ENCODE measurements at regions not wholly inside any gene's neighbourhood (a gene's known extent, or its start where the extent isn't known, plus 50 kb on each side); places are given as distances from the start of the nearest gene placed in this dataset.
"Not testable (repeated sequence)": the region's sequence is repeated elsewhere in the genome, so short reads cannot be mapped to it uniquely, and the experiment has no call there.

DNA sequence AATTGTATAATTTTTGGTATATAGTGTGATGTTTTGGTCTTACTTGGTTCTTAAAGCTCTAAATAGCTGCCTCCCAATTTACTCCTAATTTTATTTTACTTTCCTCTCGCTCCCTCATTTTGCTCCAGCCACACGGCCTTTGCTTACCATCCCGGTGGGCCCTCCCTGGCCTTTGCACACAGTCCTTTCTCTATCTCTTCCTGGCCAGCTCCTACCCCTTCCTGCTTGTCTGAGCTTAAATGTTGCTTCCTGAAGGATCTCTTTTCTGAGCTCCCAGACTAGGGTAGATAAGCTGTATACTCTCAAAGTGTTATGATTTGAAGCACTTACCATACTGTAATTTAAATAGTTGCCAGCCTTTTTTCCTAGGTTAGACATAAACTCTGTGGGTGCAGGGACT, 121.7 kb downstream of the UTRN start:
- no peaks in the 10 kb centered on the region for H3K9me3 ChIP-seq (ENCODE audit: control insufficient read depth, insufficient read depth, low read length)
- no peak for DNase-seq (ENCODE audit: low read depth in 4 of 6, low spot score in 6 of 6)
- no peaks in the 10 kb centered on the region for H3K27me3 ChIP-seq (ENCODE audit: control insufficient read depth, insufficient read depth, low read length)
- H3K27ac ChIP-seq (ENCODE audit: low read depth, low read length) = no peak overlapping the region
- no peak overlapping the region for H3K4me3 ChIP-seq (ENCODE audit: low read depth, low read length)
- no peaks in the 10 kb centered on the region for H3K4me1 ChIP-seq (ENCODE audit: control insufficient read depth, insufficient read depth, low read length)
- H3K36me3 ChIP-seq (ENCODE audit: control insufficient read depth, insufficient read depth, low read length) = no peaks in the 10 kb centered on the region
- WGBS (ENCODE audit: insufficient coverage) = 90% methylated on average over 3 of the region's 3 CpGs

DNA sequence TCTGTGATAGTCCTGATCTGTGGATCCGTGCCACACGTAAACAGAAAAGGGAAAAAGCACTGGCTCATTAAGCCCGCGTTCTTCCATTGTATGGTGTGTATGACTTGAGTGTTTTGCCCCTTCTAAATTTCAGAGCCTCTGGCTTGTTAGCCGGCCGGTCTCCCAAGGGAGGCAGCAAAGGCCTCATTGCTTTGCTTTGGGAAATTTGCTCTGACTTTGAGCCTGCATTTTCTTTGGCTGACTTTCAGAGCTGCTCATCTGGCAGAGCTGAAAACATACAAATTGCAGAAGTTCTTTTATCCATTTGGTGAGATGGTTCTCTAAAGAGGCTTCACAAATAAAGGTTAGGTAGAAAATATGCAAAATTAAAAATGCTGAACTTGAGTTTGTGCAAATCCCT, 123.0 kb downstream of the UTRN start:
- Histone ChIP-seq H3K9me3 (ENCODE audit: control insufficient read depth, insufficient read depth, low read length) (no peaks in the 10 kb centered on the region), H3K27me3 (ENCODE audit: control insufficient read depth, insufficient read depth, low read length) (no peaks in the 10 kb centered on the region), H3K4me3 (ENCODE audit: low read depth, low read length) (no peak overlapping the region), H3K27ac (ENCODE audit: low read depth, low read length) (no peak overlapping the region), H3K36me3 (ENCODE audit: control insufficient read depth, insufficient read depth, low read length) (no peaks in the 10 kb centered on the region), H3K4me1 (ENCODE audit: control insufficient read depth, insufficient read depth, low read length) (no peaks in the 10 kb centered on the region)
- WGBS (ENCODE audit: insufficient coverage) = 44% methylated on average over 6 of the region's 6 CpGs
- DNase-seq (ENCODE audit: low read depth in 4 of 6, low spot score in 6 of 6) = peak in 4 of 6 donors; percentile 15 to 63 (median 35)

DNA sequence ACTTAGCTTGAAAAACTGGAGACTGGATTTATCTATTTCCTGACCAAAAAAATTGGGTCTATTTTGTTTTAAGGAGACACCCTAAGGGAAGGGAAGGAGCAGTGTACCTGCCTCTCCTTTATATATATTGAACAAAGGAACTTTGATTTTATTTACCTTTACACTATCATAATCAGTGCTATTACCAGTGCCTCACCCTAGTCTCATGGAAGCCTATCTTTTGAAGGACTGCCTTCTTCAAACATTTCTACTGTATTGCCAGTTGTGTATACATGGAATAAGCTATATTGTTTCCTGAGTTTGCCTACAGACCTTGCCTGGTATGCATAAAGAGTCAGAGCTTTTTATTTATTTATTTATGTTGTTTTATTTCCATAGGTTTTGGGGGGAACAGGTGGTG, 124.9 kb downstream of the UTRN start:
- no peak overlapping the region for H3K4me3 ChIP-seq (ENCODE audit: low read depth, low read length)
- no peaks in the 10 kb centered on the region for H3K9me3 ChIP-seq (ENCODE audit: control insufficient read depth, insufficient read depth, low read length)
- no peak for DNase-seq (ENCODE audit: low read depth in 4 of 6, low spot score in 6 of 6)
- no peaks in the 10 kb centered on the region for H3K27me3 ChIP-seq (ENCODE audit: control insufficient read depth, insufficient read depth, low read length)
- no peak overlapping the region for H3K27ac ChIP-seq (ENCODE audit: low read depth, low read length)
- no peaks in the 10 kb centered on the region for H3K36me3 ChIP-seq (ENCODE audit: control insufficient read depth, insufficient read depth, low read length)
- H3K4me1 ChIP-seq (ENCODE audit: control insufficient read depth, insufficient read depth, low read length) = no peaks in the 10 kb centered on the region

DNA sequence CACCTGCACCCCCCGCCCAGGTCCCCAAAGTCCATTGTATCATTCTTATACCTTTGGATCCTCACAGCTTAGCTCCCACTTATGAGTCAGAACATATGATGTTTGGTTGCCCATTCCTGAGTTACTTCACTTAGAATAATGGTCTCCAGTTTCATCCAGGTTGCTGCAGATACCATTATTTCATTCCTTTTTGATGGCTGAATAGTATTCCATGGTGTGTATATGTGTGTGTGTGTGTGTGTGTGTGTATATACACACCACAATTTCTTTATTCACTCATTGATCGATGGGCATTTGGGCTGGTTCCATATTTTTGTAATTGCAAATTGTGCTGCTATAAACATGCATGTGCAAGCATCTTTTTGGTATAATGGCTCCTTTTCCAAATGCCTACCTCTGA, 125.4 kb downstream of the UTRN start:
- H3K36me3 ChIP-seq (ENCODE audit: control insufficient read depth, insufficient read depth, low read length); H3K4me3 ChIP-seq (ENCODE audit: low read depth, low read length); H3K27ac ChIP-seq (ENCODE audit: low read depth, low read length); H3K9me3 ChIP-seq (ENCODE audit: control insufficient read depth, insufficient read depth, low read length); H3K4me1 ChIP-seq (ENCODE audit: control insufficient read depth, insufficient read depth, low read length); H3K27me3 ChIP-seq (ENCODE audit: control insufficient read depth, insufficient read depth, low read length); DNase-seq (ENCODE audit: low read depth in 4 of 6, low spot score in 6 of 6): not testable (repeated sequence)
- 100% methylated on average over 1 of the region's 2 CpGs for WGBS (ENCODE audit: insufficient coverage)

DNA sequence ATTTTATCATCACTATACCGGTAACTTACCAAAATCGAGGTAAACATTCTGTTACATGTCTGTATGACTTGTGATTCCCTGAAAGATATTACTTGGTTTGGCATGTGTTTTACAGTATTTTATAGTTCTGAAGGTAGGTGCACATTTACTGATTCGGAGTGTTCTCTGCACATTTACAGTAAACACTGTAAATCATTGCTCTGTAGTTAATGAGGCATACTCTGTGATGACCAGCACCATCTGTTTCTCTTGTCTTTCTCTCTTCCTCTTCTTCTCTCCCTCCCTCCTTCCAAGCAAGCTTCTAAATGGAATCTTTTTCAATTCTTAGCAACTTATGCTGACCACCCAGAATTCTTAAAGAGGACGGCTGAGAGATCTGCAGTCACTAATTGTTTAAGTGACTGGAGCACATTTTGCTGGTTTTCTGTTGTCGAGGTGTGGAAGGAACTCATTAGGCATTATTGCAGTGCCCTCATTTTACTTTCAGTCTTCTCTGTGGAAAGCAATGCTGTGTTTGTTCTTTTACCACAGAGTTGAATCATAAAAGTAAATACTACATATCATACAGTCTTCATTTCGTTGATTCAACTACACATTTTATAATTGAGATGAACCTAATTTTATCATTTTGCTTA, 126.5 kb downstream of the UTRN start:
- no peaks in the 10 kb centered on the region for H3K9me3 ChIP-seq (ENCODE audit: control insufficient read depth, insufficient read depth, low read length)
- no peaks in the 10 kb centered on the region for H3K4me1 ChIP-seq (ENCODE audit: control insufficient read depth, insufficient read depth, low read length)
- no peak overlapping the region for H3K4me3 ChIP-seq (ENCODE audit: low read depth, low read length)
- no peak overlapping the region for H3K27ac ChIP-seq (ENCODE audit: low read depth, low read length)
- peak in 1 of 6 donors; percentile 43 for DNase-seq (ENCODE audit: low read depth in 4 of 6, low spot score in 6 of 6)
- H3K36me3 ChIP-seq (ENCODE audit: control insufficient read depth, insufficient read depth, low read length) = no peaks in the 10 kb centered on the region
- no CpG with 5 or more reads among the region's 6 CpGs for WGBS (ENCODE audit: insufficient coverage)
- no peaks in the 10 kb centered on the region for H3K27me3 ChIP-seq (ENCODE audit: control insufficient read depth, insufficient read depth, low read length)

DNA sequence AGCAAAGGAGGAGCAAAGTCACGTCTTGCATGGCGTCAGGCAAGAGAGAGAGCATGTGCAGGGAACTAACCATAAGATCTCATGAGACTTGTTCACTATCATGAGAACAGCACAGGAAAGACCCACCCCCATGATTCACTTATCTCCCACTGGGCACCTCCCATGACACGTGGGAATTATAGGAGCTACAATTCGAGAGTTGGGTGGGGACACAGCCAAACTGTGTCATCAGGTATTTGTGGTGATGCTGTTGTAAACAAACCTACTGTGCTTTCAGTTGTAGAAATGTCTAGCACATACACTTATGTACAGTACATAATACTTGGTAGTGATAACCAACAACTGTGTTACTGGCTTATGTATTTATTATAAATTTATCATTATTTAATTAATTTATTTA, 128.3 kb downstream of the UTRN start:
- WGBS (ENCODE audit: insufficient coverage) = 93% methylated on average over 2 of the region's 4 CpGs
- no peaks in the 10 kb centered on the region for H3K36me3 ChIP-seq (ENCODE audit: control insufficient read depth, insufficient read depth, low read length)
- no peak for DNase-seq (ENCODE audit: low read depth in 4 of 6, low spot score in 6 of 6)
- no peak overlapping the region for H3K27ac ChIP-seq (ENCODE audit: low read depth, low read length)
- H3K9me3 ChIP-seq (ENCODE audit: control insufficient read depth, insufficient read depth, low read length) = no peaks in the 10 kb centered on the region
- no peaks in the 10 kb centered on the region for H3K4me1 ChIP-seq (ENCODE audit: control insufficient read depth, insufficient read depth, low read length)
- no peak overlapping the region for H3K4me3 ChIP-seq (ENCODE audit: low read depth, low read length)
- no peaks in the 10 kb centered on the region for H3K27me3 ChIP-seq (ENCODE audit: control insufficient read depth, insufficient read depth, low read length)

DNA sequence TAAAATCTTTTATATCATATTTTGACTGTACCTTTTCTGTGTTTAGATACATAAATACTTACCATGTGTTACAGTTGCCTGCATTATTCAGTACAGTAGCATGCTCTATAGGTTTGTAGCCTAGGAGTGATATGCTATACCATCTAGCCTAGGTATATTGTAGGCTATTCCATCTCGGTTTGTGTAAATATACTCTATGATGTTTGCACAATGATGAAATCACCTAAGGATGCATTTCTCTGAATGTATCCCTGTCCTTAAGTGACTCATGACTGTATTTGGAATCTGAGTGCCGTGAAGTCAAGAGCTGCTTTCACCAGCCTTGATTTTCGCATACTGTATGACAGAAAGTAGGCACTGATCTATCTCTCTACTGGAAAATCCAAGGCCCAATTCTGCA, 129.9 kb downstream of the UTRN start:
- Histone ChIP-seq H3K36me3 (ENCODE audit: control insufficient read depth, insufficient read depth, low read length) (no peaks in the 10 kb centered on the region), H3K27ac (ENCODE audit: low read depth, low read length) (no peak overlapping the region), H3K9me3 (ENCODE audit: control insufficient read depth, insufficient read depth, low read length) (no peaks in the 10 kb centered on the region), H3K4me1 (ENCODE audit: control insufficient read depth, insufficient read depth, low read length) (no peaks in the 10 kb centered on the region), H3K4me3 (ENCODE audit: low read depth, low read length) (no peak overlapping the region), H3K27me3 (ENCODE audit: control insufficient read depth, insufficient read depth, low read length) (no peaks in the 10 kb centered on the region)
- WGBS (ENCODE audit: insufficient coverage) = 100% methylated on average over 1 of the region's 3 CpGs
- DNase-seq (ENCODE audit: low read depth in 4 of 6, low spot score in 6 of 6) = no peak

DNA sequence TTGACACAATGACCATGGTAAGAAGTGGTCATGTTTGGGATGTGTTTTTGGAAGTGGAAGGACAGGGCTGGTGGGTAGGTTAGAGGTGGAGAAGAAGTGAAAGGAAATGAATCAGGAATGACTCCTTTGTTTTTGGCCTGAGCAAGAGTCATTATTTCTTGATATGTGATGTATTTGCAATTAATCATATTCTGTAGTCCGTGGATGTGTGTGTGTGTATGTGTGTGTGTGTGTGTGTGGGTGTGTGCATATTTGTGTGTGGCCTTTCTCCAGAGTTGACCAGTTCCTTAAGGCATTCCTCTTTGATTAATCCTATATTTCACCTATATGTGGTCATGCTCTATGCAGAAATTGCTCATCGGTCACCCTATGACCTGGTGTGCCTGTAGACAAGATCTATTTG, 130.7 kb downstream of the UTRN start:
- H3K9me3 ChIP-seq (ENCODE audit: control insufficient read depth, insufficient read depth, low read length) = no peaks in the 10 kb centered on the region
- no peak for DNase-seq (ENCODE audit: low read depth in 4 of 6, low spot score in 6 of 6)

DNA sequence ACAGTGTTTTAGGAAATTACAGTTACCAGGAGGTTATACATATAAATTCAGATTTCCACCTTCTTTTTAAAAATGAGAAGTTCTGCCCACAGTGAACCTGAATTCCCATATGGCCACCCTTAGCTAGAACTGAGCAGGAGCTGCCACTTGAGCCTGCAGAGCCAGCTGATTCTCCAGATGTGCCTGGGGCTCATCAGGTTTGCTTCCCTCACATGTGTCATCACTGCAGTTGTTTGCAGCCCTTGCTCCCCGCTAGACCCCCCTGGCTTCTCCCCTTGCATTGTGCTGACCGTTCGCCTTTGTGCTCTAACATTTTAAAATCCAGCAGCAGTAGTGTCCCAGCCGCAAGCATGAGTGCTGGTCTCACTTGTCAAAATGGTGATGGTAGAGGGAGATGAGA, 131.1 kb downstream of the UTRN start:
- H3K4me3 ChIP-seq (ENCODE audit: low read depth, low read length) = no peak overlapping the region
- H3K27me3 ChIP-seq (ENCODE audit: control insufficient read depth, insufficient read depth, low read length) = no peaks in the 10 kb centered on the region
- 83% methylated on average over 2 of the region's 4 CpGs for WGBS (ENCODE audit: insufficient coverage)
- no peaks in the 10 kb centered on the region for H3K9me3 ChIP-seq (ENCODE audit: control insufficient read depth, insufficient read depth, low read length)
- H3K4me1 ChIP-seq (ENCODE audit: control insufficient read depth, insufficient read depth, low read length) = no peaks in the 10 kb centered on the region
- H3K36me3 ChIP-seq (ENCODE audit: control insufficient read depth, insufficient read depth, low read length) = no peaks in the 10 kb centered on the region
- no peak for DNase-seq (ENCODE audit: low read depth in 4 of 6, low spot score in 6 of 6)
- H3K27ac ChIP-seq (ENCODE audit: low read depth, low read length) = peak overlapping the region; percentile 54

More for the DNA sequence above, 130.7 kb downstream of the UTRN start:
- no CpG with 5 or more reads among the region's 2 CpGs for WGBS (ENCODE audit: insufficient coverage)
- Histone ChIP-seq H3K4me1 (ENCODE audit: control insufficient read depth, insufficient read depth, low read length) (no peaks in the 10 kb centered on the region), H3K27me3 (ENCODE audit: control insufficient read depth, insufficient read depth, low read length) (no peaks in the 10 kb centered on the region), H3K27ac (ENCODE audit: low read depth, low read length) (peak overlapping the region; percentile 54), H3K36me3 (ENCODE audit: control insufficient read depth, insufficient read depth, low read length) (no peaks in the 10 kb centered on the region), H3K4me3 (ENCODE audit: low read depth, low read length) (no peak overlapping the region)

DNA sequence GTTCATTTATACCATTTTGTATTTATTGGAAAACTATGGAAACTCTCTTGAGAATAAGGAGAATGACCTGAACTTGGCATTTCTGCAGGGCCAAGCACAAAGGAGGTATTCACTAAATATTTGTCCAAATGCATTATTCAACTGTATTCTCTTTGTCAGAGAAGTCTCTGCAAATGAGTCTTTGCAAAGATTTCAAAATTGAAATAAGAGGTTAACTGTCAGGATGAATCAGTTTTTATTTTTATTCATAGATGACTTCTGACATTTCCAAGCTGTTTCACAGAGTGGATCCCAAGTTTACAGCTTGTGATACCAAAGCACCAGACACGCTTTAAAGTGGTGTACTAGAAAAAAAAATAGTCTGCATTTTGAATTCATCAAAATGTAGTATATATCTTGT, 131.6 kb downstream of the UTRN start:
- Histone ChIP-seq H3K4me3 (ENCODE audit: low read depth, low read length) (no peak overlapping the region), H3K27me3 (ENCODE audit: control insufficient read depth, insufficient read depth, low read length) (no peaks in the 10 kb centered on the region), H3K9me3 (ENCODE audit: control insufficient read depth, insufficient read depth, low read length) (no peaks in the 10 kb centered on the region), H3K36me3 (ENCODE audit: control insufficient read depth, insufficient read depth, low read length) (no peaks in the 10 kb centered on the region), H3K4me1 (ENCODE audit: control insufficient read depth, insufficient read depth, low read length) (no peaks in the 10 kb centered on the region), H3K27ac (ENCODE audit: low read depth, low read length) (peak overlapping the region; percentile 54)
- DNase-seq (ENCODE audit: low read depth in 4 of 6, low spot score in 6 of 6) = no peak
- no CpG with 5 or more reads among the region's 1 CpG for WGBS (ENCODE audit: insufficient coverage)
